Cardiac septum (tissue), 1 donor: ENCODE measurements at regions not wholly inside any gene's neighbourhood (a gene's known extent, or its start where the extent isn't known, plus 50 kb on each side); places are given as distances from the start of the nearest gene placed in this dataset.

Experiments
- DNase-seq: peaks from one replicate; pipeline ENCODE4 v3.0.0-alpha.2; 2020; ENCODE audit warnings: low spot score
- intact Hi-C: fragments of 100-400 bp; cut with DNase I; formaldehyde crosslinking; loops from one replicate; pipeline ENCODE4 v1.14.0; 2022
- donor health status: DM: no; HTN: no; CAD: no.

GRCh38 chr1:221832617-221833016 lies 90.7 kb upstream of the DUSP10 start:
- intact Hi-C loops = no loop called here
- no peak for DNase-seq

- intact Hi-C loops = no loop called here
- DNase-seq = no peak
These were observed 90.3 kb upstream of the DUSP10 start for GRCh38 chr1:221832151-221832550.

GRCh38 chr1:221829327-221830015 lies 87.6 kb upstream of the DUSP10 start:
- DNase-seq = no peak
- intact Hi-C loops = loop anchor here (5.0 kb wide), 1 partner anchor 208 kb away; no protein-coding TSS in a partner anchor

GRCh38 chr1:221827307-221827642 lies 85.4 kb upstream of the DUSP10 start:
- DNase-seq = no peak
- intact Hi-C loops = loop anchor here (5.0 kb wide), 1 partner anchor 210 kb away; no protein-coding TSS in a partner anchor

- intact Hi-C loops = loop anchor here (5.0 kb wide), 1 partner anchor 212 kb away; no protein-coding TSS in a partner anchor
- no peak for DNase-seq
These were observed 83.0 kb upstream of the DUSP10 start for GRCh38 chr1:221824909-221825308.

- no peak for DNase-seq
- intact Hi-C loops = no loop called here
These were observed 82.1 kb upstream of the DUSP10 start for GRCh38 chr1:221824025-221824424.

GRCh38 chr1:221823561-221823960 lies 81.7 kb upstream of the DUSP10 start:
- intact Hi-C loops = no loop called here
- no peak for DNase-seq

GRCh38 chr1:221823149-221823548 lies 81.3 kb upstream of the DUSP10 start:
- DNase-seq = no peak
- intact Hi-C loops = no loop called here

GRCh38 chr1:221822591-221822990 lies 80.7 kb upstream of the DUSP10 start:
- intact Hi-C loops = no loop called here
- DNase-seq = no peak

GRCh38 chr1:221816899-221817298 lies 75.0 kb upstream of the DUSP10 start:
- intact Hi-C loops = no loop called here

GRCh38 chr1:221815660-221816059 lies 73.8 kb upstream of the DUSP10 start:
- intact Hi-C loops = no loop called here
- DNase-seq = no peak

More at GRCh38 chr1:221816899-221817298, 75.0 kb upstream of the DUSP10 start:
- DNase-seq = no peak

GRCh38 chr1:221813887-221814286 lies 72.0 kb upstream of the DUSP10 start:
- intact Hi-C loops = no loop called here
- DNase-seq = no peak

GRCh38 chr1:221812905-221813597 lies 71.2 kb upstream of the DUSP10 start:
- intact Hi-C loops = no loop called here
- DNase-seq = no peak

- DNase-seq = no peak
- intact Hi-C loops = no loop called here
These were observed 70.3 kb upstream of the DUSP10 start for GRCh38 chr1:221812088-221812752.

- intact Hi-C loops = no loop called here
- no peak for DNase-seq
These were observed 68.5 kb upstream of the DUSP10 start for GRCh38 chr1:221810406-221810805.

GRCh38 chr1:221809091-221810029 lies 67.5 kb upstream of the DUSP10 start:
- DNase-seq = no peak
- intact Hi-C loops = no loop called here

GRCh38 chr1:221806984-221807383 lies 65.1 kb upstream of the DUSP10 start:
- intact Hi-C loops = no loop called here

GRCh38 chr1:221806236-221806635 lies 64.3 kb upstream of the DUSP10 start:
- intact Hi-C loops = no loop called here
- no peak for DNase-seq

More at GRCh38 chr1:221806984-221807383, 65.1 kb upstream of the DUSP10 start:
- DNase-seq = no peak

- intact Hi-C loops = no loop called here
- DNase-seq = no peak
These were observed 63.2 kb upstream of the DUSP10 start for GRCh38 chr1:221805121-221805520.

- DNase-seq = no peak
- intact Hi-C loops = no loop called here
These were observed 62.4 kb upstream of the DUSP10 start for GRCh38 chr1:221804303-221804702.
